Urinary bladder (tissue), 3 donors: ENCODE measurements at regions not wholly inside any gene's neighbourhood (a gene's known extent, or its start where the extent isn't known, plus 50 kb on each side); places are given as distances from the start of the nearest gene placed in this dataset.
"Not testable (repeated sequence)": the region's sequence is repeated elsewhere in the genome, so short reads cannot be mapped to it uniquely, and the experiment has no call there.

Experiments used
- DNase-seq: peaks from one replicate; pipeline ENCODE4 v3.0.0-alpha.2; 2015; ENCODE audit errors: extremely low spot score
- H3K27ac ChIP-seq: one replicate; pipeline ENCODE4 v1.5.1; 2013; ENCODE audit warnings: low read depth, mild to moderate bottlenecking, moderate library complexity
- H3K36me3 ChIP-seq: one replicate; pipeline ENCODE4 v1.6.1; 2013; ENCODE audit warnings: mild to moderate bottlenecking, moderate library complexity; ENCODE audit not compliant: insufficient read depth
- H3K4me1 ChIP-seq: one replicate; pipeline ENCODE4 v1.6.1; 2013; ENCODE audit warnings: mild to moderate bottlenecking, moderate library complexity; ENCODE audit not compliant: insufficient read depth
- H3K4me3 ChIP-seq: one replicate; pipeline ENCODE4 v1.5.1; 2013; ENCODE audit warnings: low read depth, low read length
- WGBS: extraction: QIAGEN DNeasy Blood & Tissue Kit; methylation state at CpG from one replicate; pipeline ENCODE4 v1.1.7; 2013; 5-methylcytosine and 5-hydroxymethylcytosine counted together
- donor health status: healthy with polysubstance abuse.
- donor health status: healthy.

- H3K4me3 ChIP-seq = no peak overlapping the region
- WGBS = 65% methylated on average over 1 of the region's 1 CpG
- DNase-seq = no peak
Observed at GRCh38 chr2:16939771-16940170, 274.1 kb upstream of the CYRIA start.

GRCh38 chr2:16933355-16933754 lies 267.7 kb upstream of the CYRIA start:
- 44% methylated on average over 4 of the region's 4 CpGs for WGBS

More at GRCh38 chr2:16939771-16940170, 274.1 kb upstream of the CYRIA start:
- H3K4me1 ChIP-seq = no peaks in the 10 kb centered on the region
- H3K27ac ChIP-seq = no peak overlapping the region
- no peaks in the 10 kb centered on the region for H3K36me3 ChIP-seq

DNA sequence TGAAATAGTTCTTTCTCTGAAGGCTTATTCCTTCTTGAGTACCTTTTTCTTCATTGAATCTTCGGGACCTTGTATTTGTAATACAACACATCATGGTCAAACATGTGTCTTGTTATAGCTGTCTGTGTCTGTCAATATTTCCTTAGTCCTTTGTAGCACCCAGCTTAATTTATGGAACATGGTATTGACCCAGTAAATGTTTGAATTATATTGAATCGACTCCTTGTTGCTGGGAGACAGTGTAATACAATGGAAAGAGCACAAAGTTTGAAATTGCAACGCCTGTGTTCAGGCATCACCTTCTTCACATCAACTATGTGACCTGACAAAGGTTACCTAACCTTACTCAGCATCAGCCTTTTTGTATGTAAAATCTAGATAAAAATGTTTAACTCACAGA lies 267.2 kb upstream of the CYRIA start:
- no peaks in the 10 kb centered on the region for H3K36me3 ChIP-seq
- H3K4me1 ChIP-seq = no peaks in the 10 kb centered on the region
- no peak for DNase-seq
- H3K27ac ChIP-seq = no peak overlapping the region
- no peak overlapping the region for H3K4me3 ChIP-seq
- WGBS = 71% methylated on average over 3 of the region's 3 CpGs

More at GRCh38 chr2:16933355-16933754, 267.7 kb upstream of the CYRIA start:
- Histone ChIP-seq H3K36me3 (no peaks in the 10 kb centered on the region), H3K4me1 (no peaks in the 10 kb centered on the region), H3K27ac (no peak overlapping the region), H3K4me3 (no peak overlapping the region)
- no peak for DNase-seq

DNA sequence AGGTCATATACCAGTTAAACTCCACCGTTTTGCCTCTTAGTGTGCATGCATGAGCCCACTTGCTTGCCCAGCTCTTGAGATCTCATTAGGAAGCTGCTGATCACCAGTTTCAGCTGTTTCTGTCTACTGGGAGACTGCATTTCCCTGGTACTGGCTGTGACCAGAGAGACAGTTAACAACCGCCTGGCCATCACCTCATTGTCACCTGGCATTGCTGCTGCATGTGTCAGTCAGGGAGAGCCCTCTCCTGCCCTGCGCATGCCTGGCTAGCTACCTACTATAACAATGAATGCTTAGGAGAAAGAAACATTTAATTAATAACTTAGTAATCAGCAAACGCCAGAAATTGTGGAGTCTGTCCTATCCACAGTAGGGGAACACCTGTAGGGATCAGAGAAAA lies 265.8 kb upstream of the CYRIA start:
- WGBS = 84% methylated on average over 4 of the region's 4 CpGs
- Histone ChIP-seq H3K36me3 (no peaks in the 10 kb centered on the region), H3K4me1 (no peaks in the 10 kb centered on the region), H3K27ac (no peak overlapping the region), H3K4me3 (no peak overlapping the region)
- DNase-seq = no peak

- DNase-seq = no peak
- Histone ChIP-seq H3K4me1 (no peaks in the 10 kb centered on the region), H3K36me3 (no peaks in the 10 kb centered on the region), H3K4me3 (no peak overlapping the region), H3K27ac (no peak overlapping the region)
- 73% methylated on average over 1 of the region's 1 CpG for WGBS
Observed at GRCh38 chr2:16927398-16927797, 261.8 kb upstream of the CYRIA start.

- Histone ChIP-seq H3K4me1 (no peaks in the 10 kb centered on the region), H3K36me3 (no peaks in the 10 kb centered on the region), H3K27ac (no peak overlapping the region), H3K4me3 (no peak overlapping the region)
- no peak for DNase-seq
- 82% methylated on average over 2 of the region's 2 CpGs for WGBS
Observed at GRCh38 chr2:16925145-16925544, 259.5 kb upstream of the CYRIA start.

DNA sequence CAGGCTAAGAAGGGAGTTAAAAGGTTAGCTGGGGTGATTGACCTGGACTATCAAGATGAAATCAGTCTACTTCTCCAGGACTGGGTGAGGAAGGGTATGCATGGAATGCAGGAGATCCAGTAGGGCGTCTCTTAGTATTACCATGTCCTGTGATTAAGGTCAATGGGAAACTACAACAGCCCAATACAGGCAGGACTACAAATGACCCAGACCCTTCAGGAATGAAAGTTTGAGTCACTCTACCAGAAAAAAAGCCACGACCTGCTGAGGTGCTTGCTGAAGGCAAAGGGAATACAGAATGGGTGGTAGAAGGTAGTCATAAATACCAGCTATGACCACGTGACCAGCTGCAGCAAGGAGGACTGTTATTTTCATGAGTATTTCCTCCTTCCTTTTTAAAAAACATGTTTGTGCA lies 249.7 kb upstream of the CYRIA start:
- not testable (repeated sequence) for H3K4me1 ChIP-seq, H3K27ac ChIP-seq, H3K4me3 ChIP-seq, H3K36me3 ChIP-seq, DNase-seq
- 68% methylated on average over 3 of the region's 3 CpGs for WGBS

GRCh38 chr2:16911746-16912145 lies 246.1 kb upstream of the CYRIA start:
- H3K36me3 ChIP-seq = no peaks in the 10 kb centered on the region
- H3K4me1 ChIP-seq = no peaks in the 10 kb centered on the region
- 48% methylated on average over 3 of the region's 3 CpGs for WGBS
- H3K27ac ChIP-seq = no peak overlapping the region
- DNase-seq = no peak
- no peak overlapping the region for H3K4me3 ChIP-seq

GRCh38 chr2:16908656-16909055 lies 243.0 kb upstream of the CYRIA start:
- 70% methylated on average over 1 of the region's 1 CpG for WGBS
- DNase-seq = no peak
- Histone ChIP-seq H3K27ac (no peak overlapping the region), H3K36me3 (no peaks in the 10 kb centered on the region), H3K4me1 (no peaks in the 10 kb centered on the region), H3K4me3 (no peak overlapping the region)

- WGBS = 54% methylated on average over 3 of the region's 3 CpGs
- H3K36me3 ChIP-seq = no peaks in the 10 kb centered on the region
- no peak overlapping the region for H3K27ac ChIP-seq
- no peak overlapping the region for H3K4me3 ChIP-seq
- DNase-seq = no peak
- no peaks in the 10 kb centered on the region for H3K4me1 ChIP-seq
Observed at GRCh38 chr2:16907645-16908282, 242.1 kb upstream of the CYRIA start.

GRCh38 chr2:16905325-16905724 lies 239.7 kb upstream of the CYRIA start:
- H3K4me1 ChIP-seq, H3K36me3 ChIP-seq, H3K4me3 ChIP-seq, H3K27ac ChIP-seq, DNase-seq: not testable (repeated sequence)
- WGBS = 92% methylated on average over 5 of the region's 5 CpGs

DNA sequence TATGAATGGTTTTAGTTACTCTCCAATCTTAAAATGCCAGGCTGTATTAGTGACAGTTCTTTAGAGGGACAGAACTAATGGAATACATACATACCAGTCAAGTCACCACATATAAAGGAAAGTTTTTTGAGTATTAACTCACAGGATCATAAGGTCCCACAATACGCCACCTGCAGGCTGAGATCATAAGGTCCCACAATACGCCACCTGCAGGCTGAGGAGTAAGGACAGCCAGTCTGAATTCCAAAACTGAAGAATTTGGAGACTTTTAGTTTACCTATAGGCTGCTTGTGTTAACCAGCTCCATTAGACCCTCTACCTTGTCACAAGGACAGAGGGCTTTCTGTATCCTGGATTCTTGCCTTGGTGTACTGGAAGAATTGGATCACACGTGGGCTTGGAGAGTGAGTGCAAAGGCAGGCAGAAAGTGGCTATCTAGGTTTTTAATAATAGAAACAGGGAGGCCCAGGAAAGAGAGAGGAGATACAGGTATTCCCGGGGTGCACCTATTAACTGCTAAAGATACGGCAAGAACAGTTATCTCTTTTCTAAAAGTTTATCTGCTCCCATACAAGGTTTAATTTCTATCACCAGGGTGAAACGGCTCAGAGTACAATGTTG lies 234.9 kb upstream of the CYRIA start:
- H3K4me3 ChIP-seq = no peak overlapping the region
- no peak overlapping the region for H3K27ac ChIP-seq
- 62% methylated on average over 6 of the region's 6 CpGs for WGBS
- DNase-seq = no peak
- H3K4me1 ChIP-seq = no peaks in the 10 kb centered on the region
- no peaks in the 10 kb centered on the region for H3K36me3 ChIP-seq

DNA sequence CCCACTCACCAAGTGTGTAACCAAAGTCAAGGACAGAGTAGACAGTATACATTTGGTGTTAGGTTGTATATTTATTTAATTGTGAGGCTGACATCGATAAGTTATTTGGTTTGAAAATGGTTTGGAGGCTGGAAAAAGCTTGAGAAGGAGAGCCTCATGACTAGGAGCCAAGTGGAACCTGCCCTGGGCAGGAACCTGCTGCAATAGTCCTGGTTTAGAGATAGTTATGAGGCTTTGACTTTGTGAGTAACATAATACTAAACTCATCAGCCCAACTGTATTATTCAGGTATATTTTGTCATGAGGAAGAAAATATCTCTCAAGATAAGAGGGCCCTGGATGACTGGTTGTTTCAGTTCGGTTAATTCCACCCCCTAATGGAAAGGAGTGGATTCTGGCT lies 234.3 kb upstream of the CYRIA start:
- 73% methylated on average over 2 of the region's 2 CpGs for WGBS
- no peaks in the 10 kb centered on the region for H3K4me1 ChIP-seq
- H3K36me3 ChIP-seq = no peaks in the 10 kb centered on the region

GRCh38 chr2:16890081-16890480 lies 224.4 kb upstream of the CYRIA start:
- Histone ChIP-seq H3K36me3 (no peaks in the 10 kb centered on the region), H3K27ac (no peak overlapping the region), H3K4me3 (no peak overlapping the region), H3K4me1 (no peaks in the 10 kb centered on the region)
- DNase-seq = no peak
- 63% methylated on average over 4 of the region's 4 CpGs for WGBS

More for the DNA sequence above, 234.3 kb upstream of the CYRIA start:
- H3K27ac ChIP-seq = no peak overlapping the region
- DNase-seq = no peak
- no peak overlapping the region for H3K4me3 ChIP-seq
